ENCODE measurements at regions not wholly inside any gene's neighbourhood (a gene's known extent, or its start where the extent isn't known, plus 50 kb on each side); places are given as distances from the start of the nearest gene placed in this dataset.

DNA sequence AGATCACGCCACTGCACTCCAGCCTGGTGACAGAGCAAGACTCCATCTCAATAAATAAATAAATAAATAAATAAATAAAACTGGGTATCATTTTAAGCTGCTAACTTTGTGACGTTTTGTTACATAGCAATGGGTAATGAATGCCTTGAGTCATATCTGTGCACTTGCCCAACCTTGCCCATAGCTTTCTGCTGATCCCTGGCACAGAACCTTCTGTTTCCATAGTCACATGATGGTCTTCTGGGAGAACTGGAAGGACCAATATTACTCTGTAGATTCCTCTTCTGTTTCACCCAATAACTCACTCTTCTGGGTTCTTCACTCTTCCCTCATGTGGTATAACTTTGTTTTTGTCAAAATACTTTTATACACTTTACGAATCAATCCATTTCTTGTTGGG, 140.8 kb downstream of the SCARB1 start:
- Mint-ChIP-seq H3K36me3 (ENCODE audit: insufficient read depth, unreplicated experiment) (no peaks in the 10 kb centered on the region), H3K4me1 (ENCODE audit: low read depth, unreplicated experiment) (peaks cover 18% of the 10 kb centered on the region), H3K27me3 (ENCODE audit: insufficient read depth, unreplicated experiment) (no peaks in the 10 kb centered on the region), H3K9me3 (ENCODE audit: unreplicated experiment) (no peaks in the 10 kb centered on the region), H3K27ac (ENCODE audit: unreplicated experiment) (no peak overlapping the region), H3K4me3 (ENCODE audit: unreplicated experiment) (no peak overlapping the region)
- H3K9me3 ChIP-seq, result no peaks in the 10 kb centered on the region
- intact Hi-C loops (cut with micrococcal nuclease; ENCODE audit: unreplicated experiment), result loop anchor here (5.0 kb wide), 1 partner anchor 41 kb away; no protein-coding TSS in a partner anchor
- ChIA-PET POLR2A (no interaction called here), CTCF (no interaction called here)
- DNase-seq, result no peak
- BruUV-seq (replicated peaks), result no TSS peak
- TF ChIP-seq, protein P1, sequence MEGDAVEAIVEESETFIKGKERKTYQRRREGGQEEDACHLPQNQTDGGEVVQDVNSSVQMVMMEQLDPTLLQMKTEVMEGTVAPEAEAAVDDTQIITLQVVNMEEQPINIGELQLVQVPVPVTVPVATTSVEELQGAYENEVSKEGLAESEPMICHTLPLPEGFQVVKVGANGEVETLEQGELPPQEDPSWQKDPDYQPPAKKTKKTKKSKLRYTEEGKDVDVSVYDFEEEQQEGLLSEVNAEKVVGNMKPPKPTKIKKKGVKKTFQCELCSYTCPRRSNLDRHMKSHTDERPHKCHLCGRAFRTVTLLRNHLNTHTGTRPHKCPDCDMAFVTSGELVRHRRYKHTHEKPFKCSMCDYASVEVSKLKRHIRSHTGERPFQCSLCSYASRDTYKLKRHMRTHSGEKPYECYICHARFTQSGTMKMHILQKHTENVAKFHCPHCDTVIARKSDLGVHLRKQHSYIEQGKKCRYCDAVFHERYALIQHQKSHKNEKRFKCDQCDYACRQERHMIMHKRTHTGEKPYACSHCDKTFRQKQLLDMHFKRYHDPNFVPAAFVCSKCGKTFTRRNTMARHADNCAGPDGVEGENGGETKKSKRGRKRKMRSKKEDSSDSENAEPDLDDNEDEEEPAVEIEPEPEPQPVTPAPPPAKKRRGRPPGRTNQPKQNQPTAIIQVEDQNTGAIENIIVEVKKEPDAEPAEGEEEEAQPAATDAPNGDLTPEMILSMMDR (IDR thresholded peaks at IDR 0.05; ENCODE audit: insufficient read depth in 1 of 2, low read depth in 1 of 2, low read length in 1 of 2, severe bottlenecking in 1 of 2, unreplicated experiment in 1 of 2), result no peak
- no peaks in the 10 kb centered on the region for H3K27me3 ChIP-seq (replicated peaks; ENCODE audit: control insufficient read depth, insufficient read depth, low read length)
- no peak overlapping the region for H3K4me3 ChIP-seq (ENCODE audit: low read depth, low read length)
- H3K36me3 ChIP-seq (ENCODE audit: control insufficient read depth, insufficient read depth, low read length), result no peaks in the 10 kb centered on the region
- no peaks in the 10 kb centered on the region for H3K4me1 ChIP-seq

DNA sequence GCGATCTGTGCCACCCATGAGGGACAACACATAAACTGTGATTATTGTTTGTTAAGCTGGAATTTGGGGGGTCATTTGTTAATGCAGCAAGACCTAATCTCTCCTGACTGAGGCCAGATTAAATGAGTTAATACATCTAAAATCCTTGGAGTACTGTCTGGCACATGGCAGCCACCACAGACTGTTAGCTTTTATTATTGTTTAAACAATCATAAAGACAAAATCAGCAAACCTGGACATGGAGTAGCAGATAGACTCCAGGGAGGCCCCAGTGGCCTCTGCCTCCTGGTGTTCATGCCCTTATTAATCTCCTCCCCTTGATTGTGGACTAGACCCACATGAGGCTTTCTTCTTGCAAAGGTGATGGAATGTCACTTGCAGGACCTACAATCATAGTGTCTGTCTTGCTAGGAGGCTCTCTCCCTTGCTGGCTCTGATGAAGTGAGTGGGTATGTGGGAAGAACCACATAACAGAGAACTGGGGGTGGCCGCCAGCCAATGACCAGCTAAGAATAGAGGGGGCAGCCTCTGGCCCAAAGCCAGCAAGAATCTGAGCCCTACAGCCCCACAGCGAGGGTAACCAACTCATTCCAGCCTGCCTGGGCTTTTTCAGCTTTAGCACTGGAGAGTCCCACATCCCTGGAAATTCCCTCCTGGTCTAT, 142.0 kb downstream of the SCARB1 start:
- Mint-ChIP-seq H3K27ac (ENCODE audit: unreplicated experiment) (no peak overlapping the region), H3K36me3 (ENCODE audit: insufficient read depth, unreplicated experiment) (no peaks in the 10 kb centered on the region), H3K27me3 (ENCODE audit: insufficient read depth, unreplicated experiment) (no peaks in the 10 kb centered on the region), H3K4me3 (ENCODE audit: unreplicated experiment) (no peak overlapping the region), H3K9me3 (ENCODE audit: unreplicated experiment) (no peaks in the 10 kb centered on the region), H3K4me1 (ENCODE audit: low read depth, unreplicated experiment) (peaks cover 18% of the 10 kb centered on the region)
- TF ChIP-seq, protein P1 (IDR thresholded peaks at IDR 0.05; ENCODE audit: insufficient read depth in 1 of 2, low read depth in 1 of 2, low read length in 1 of 2, severe bottlenecking in 1 of 2, unreplicated experiment in 1 of 2), result no peak
- no TSS peak for BruUV-seq (replicated peaks)
- H3K36me3 ChIP-seq (ENCODE audit: control insufficient read depth, insufficient read depth, low read length), result no peaks in the 10 kb centered on the region
- H3K27me3 ChIP-seq (replicated peaks; ENCODE audit: control insufficient read depth, insufficient read depth, low read length), result no peaks in the 10 kb centered on the region
- H3K9me3 ChIP-seq, result no peaks in the 10 kb centered on the region
- intact Hi-C loops (cut with micrococcal nuclease; ENCODE audit: unreplicated experiment), result loop anchor here (5.0 kb wide), 1 partner anchor 39 kb away; no protein-coding TSS in a partner anchor
- no peak overlapping the region for H3K4me3 ChIP-seq (ENCODE audit: low read depth, low read length)
- no peak for DNase-seq
- H3K4me1 ChIP-seq, result no peaks in the 10 kb centered on the region
- CTCF ChIA-PET, result no interaction called here
- POLR2A ChIA-PET, result no interaction called here

DNA sequence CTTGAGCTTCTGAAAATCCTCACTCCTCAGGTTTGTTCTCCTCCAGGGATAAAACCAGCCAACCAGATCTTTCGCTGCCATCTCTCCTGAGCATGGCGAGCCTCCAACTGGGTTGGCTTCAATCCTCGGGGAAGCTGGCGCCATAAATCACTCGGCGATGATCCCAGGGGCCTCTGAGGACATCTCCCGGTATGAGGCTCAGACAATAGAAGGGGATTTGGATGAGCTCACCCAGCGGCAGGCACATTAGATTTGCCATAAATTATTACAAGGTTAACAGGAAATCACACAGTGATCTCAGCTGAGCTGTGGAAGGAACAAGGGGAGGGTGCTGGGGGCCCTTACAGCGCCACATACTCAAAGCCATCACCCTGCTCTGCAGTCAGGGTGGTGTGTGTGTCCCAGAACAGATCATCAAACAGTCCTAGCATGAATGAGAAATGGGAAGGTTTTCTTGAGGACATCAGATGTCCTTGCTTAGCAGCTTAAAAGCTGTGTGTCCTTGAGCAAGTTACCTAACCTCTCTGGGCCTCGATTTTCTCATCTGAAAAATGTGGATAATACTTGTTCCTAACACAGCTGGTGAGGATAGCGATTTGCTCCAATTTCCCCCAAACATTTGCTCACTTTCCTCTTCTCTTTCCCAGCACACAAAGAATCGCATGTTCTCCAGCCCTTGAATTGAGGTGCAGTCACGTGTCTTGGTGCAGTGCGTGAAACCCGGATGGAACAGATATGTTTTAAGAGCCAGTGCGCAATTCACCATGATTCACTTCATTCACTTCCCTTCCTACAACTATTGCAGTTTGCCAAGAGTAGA, 142.8 kb downstream of the SCARB1 start:
- TF ChIP-seq, protein P1 (IDR thresholded peaks at IDR 0.05; ENCODE audit: insufficient read depth in 1 of 2, low read depth in 1 of 2, low read length in 1 of 2, severe bottlenecking in 1 of 2, unreplicated experiment in 1 of 2), result no peak
- BruUV-seq (replicated peaks), result no TSS peak
- intact Hi-C loops (cut with micrococcal nuclease; ENCODE audit: unreplicated experiment), result loop anchor here (5.0 kb wide), 1 partner anchor 39 kb away; no protein-coding TSS in a partner anchor
- no peaks in the 10 kb centered on the region for H3K36me3 ChIP-seq (ENCODE audit: control insufficient read depth, insufficient read depth, low read length)
- no peak overlapping the region for H3K27ac Mint-ChIP-seq (ENCODE audit: unreplicated experiment)
- ChIA-PET CTCF (no interaction called here), POLR2A (no interaction called here)
- no peak overlapping the region for H3K4me3 ChIP-seq (ENCODE audit: low read depth, low read length)
- no peaks in the 10 kb centered on the region for H3K9me3 ChIP-seq
- no peaks in the 10 kb centered on the region for H3K27me3 ChIP-seq (replicated peaks; ENCODE audit: control insufficient read depth, insufficient read depth, low read length)
- H3K27me3 Mint-ChIP-seq (ENCODE audit: insufficient read depth, unreplicated experiment), result no peaks in the 10 kb centered on the region
- H3K4me3 Mint-ChIP-seq (ENCODE audit: unreplicated experiment), result no peak overlapping the region
- no peaks in the 10 kb centered on the region for H3K36me3 Mint-ChIP-seq (ENCODE audit: insufficient read depth, unreplicated experiment)
- peaks cover 19% of the 10 kb centered on the region for H3K4me1 Mint-ChIP-seq (ENCODE audit: low read depth, unreplicated experiment)
- no peak for DNase-seq
- H3K4me1 ChIP-seq, result peaks cover 4% of the 10 kb centered on the region
- no peaks in the 10 kb centered on the region for H3K9me3 Mint-ChIP-seq (ENCODE audit: unreplicated experiment)
